HCT116 (cell line): ENCODE measurements at regions not wholly inside any gene's neighbourhood (a gene's known extent, or its start where the extent isn't known, plus 50 kb on each side); places are given as distances from the start of the nearest gene placed in this dataset.

Source experiments
- CTCF ChIP-seq, 3 experiments: fragments of 200-600 bp in 1 of 3; sonication (generic) in 1 of 3; IDR thresholded peaks in 2 of 3; conservative IDR thresholded peaks in 1 of 3; 2 replicates each; pipeline ENCODE4 v1.5.1; 2012 to 2017; ENCODE audit warnings: low read depth in 2 of 3, low read length in 2 of 3, antibody characterized with exemption in 1 of 3, borderline replicate concordance in 1 of 3, control low read depth in 1 of 3, mild to moderate bottlenecking in 1 of 3, mixed read lengths in 1 of 3, mixed run types in 1 of 3, moderate library complexity in 1 of 3; ENCODE audit not compliant: insufficient read depth in 1 of 3
- REST ChIP-seq: IDR thresholded peaks from 2 replicates; pipeline ENCODE4 v1.6.1; 2012; ENCODE audit warnings: low read depth
- ZFX ChIP-seq: fragments of 450-650 bp; IDR thresholded peaks from 2 replicates; pipeline ENCODE4 v1.6.1; 2017

GRCh38 chr11:130646881-130647280 lies 198.4 kb downstream of the ADAMTS15 start:
- TF ChIP-seq ZFX (no peak), CTCF (IDR thresholded peaks at IDR 0.05 in 2 of 3, conservative IDR thresholded peaks at IDR 0.05 in 1 of 3; ENCODE audit: borderline replicate concordance in 1 of 3, insufficient read depth in 1 of 3, low read depth in 2 of 3, low read length in 2 of 3) (no peak), REST (no peak)
